GM12874 (cell line): ENCODE measurements at regions not wholly inside any gene's neighbourhood (a gene's known extent, or its start where the extent isn't known, plus 50 kb on each side); places are given as distances from the start of the nearest gene placed in this dataset.

Experiments
- CTCF ChIP-seq: IDR thresholded peaks from 2 replicates; pipeline ENCODE4 v1.5.1; 2011; ENCODE audit warnings: low read depth, mild to moderate bottlenecking, control low read depth, low read length, moderate library complexity; ENCODE audit not compliant: insufficient read depth

- TF ChIP-seq CTCF: no peak
These were observed 71.1 kb upstream of the WNT7B start for GRCh38 chr22:46047841-46048595.

GRCh38 chr22:46049726-46050450 is 72.9 kb upstream of the WNT7B start:
- TF ChIP-seq CTCF: no peak

- no peak for TF ChIP-seq CTCF
These were observed 73.5 kb upstream of the WNT7B start for GRCh38 chr22:46050451-46050845.

- TF ChIP-seq CTCF: no peak
These were observed 74.1 kb upstream of the WNT7B start for GRCh38 chr22:46050916-46051614.

GRCh38 chr22:46051646-46052045 is 74.7 kb upstream of the WNT7B start:
- TF ChIP-seq CTCF: no peak

- TF ChIP-seq CTCF: no peak
These were observed 75.4 kb upstream of the WNT7B start for GRCh38 chr22:46052331-46052771.
